ENCODE measurements at regions not wholly inside any gene's neighbourhood (a gene's known extent, or its start where the extent isn't known, plus 50 kb on each side); places are given as distances from the start of the nearest gene placed in this dataset.

DNA sequence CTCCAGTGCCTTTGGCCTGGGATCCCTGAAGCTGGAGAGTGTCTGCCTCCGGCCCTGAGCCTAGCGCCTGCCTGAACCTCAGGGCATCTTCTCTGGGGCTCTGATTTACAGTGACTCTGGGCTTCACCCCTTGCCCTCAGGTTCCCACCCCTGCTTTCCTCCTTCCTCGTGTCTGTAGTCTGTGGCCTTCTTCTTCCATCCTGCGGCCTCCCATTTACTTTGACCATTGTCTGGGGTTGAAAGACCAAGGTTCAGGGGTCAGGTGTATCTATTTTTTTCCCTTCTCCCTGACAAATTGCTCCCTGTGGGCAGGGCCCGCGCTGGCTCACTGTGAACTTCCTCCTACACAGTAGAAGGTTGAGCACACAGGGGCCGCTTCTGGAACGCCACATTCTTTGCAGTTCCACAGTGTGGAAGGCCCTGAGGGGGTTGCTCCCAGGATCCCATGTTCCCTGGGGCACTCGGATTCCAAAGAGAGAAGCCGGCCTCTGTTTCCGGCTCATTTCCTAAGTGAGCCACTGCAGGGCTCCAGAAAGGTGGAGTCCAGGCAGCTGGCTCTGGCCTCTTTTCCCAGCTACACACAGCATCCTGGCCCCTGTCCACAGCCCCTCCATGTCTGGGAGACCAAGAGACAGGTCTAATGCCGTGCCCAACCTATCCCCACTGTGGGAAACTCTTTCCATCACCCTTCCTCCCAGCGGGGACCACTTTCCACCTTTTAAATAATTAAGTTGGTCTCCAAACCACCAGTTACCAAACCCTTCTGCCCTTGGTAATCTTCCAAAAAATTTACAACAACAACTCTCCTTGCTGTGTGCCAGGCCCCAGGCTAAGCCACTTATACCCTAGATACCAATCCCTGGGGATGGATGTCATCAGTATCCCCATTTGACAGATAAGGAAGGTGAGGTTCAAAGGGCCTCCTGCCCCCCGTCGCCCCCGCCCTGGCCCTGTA is 140.3 kb upstream of the IER5L start:
- peaks cover 2 to 5% (median 5%) of the 10 kb centered on the region in 3 donors for H3K27me3 Mint-ChIP-seq (ENCODE audit: low read depth in 3 of 3)
- H3K9me3 Mint-ChIP-seq, result no peaks in the 10 kb centered on the region
- peaks cover 6 to 10% of the 10 kb centered on the region in 2 donors for H3K4me1 Mint-ChIP-seq
- no peak overlapping the region for H3K4me3 Mint-ChIP-seq
- H3K36me3 Mint-ChIP-seq, result no peaks in the 10 kb centered on the region
- DNase-seq, result no peak
- no peak overlapping the region for H3K27ac Mint-ChIP-seq

DNA sequence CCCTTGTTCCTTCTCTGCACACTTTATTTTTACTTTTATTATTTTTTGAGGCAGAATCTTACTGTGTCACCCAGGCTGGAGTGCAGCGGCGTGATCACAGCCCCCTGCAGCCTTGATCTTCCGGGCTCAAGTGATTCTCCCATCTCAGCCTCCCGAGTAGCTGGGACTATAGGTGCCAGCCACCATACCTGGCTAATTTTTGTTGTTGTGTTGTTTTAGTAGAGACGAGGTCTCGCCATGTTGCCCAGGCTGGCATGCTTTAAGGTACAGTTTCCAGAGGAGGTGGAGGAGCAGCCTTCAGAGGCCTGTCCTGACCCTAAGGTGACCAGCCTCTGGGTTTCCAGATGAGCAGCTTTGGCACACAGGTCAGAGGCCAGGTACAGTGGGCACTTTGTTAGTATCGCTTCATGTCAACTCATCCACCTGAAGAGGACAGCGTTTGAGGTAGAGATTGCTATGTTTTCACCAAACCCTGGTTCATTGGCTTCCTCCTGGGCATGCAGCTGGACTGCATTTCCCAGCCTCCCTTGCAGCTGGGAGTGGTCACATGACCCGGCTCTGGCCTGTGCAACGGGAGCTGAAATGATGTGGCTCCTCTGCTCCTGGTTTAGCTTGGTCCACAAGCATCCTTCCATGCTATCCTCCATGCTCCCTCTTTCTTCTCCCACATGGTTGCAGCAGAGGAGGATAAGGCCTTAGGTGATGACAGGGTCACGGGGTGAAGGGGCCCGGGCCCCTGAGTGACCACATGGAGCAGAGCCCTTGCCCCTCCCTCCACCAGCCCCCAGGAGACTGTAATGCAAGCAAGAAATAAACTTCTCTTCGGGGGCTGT is 139.3 kb upstream of the IER5L start:
- no peaks in the 10 kb centered on the region for H3K36me3 Mint-ChIP-seq
- no peaks in the 10 kb centered on the region for H3K9me3 Mint-ChIP-seq
- DNase-seq, result no peak
- peaks cover 6 to 10% of the 10 kb centered on the region in 2 donors for H3K4me1 Mint-ChIP-seq
- no peak overlapping the region for H3K4me3 Mint-ChIP-seq
- no peak overlapping the region for H3K27ac Mint-ChIP-seq
- H3K27me3 Mint-ChIP-seq (ENCODE audit: low read depth in 3 of 3), result peaks cover 2 to 5% (median 5%) of the 10 kb centered on the region in 3 donors

DNA sequence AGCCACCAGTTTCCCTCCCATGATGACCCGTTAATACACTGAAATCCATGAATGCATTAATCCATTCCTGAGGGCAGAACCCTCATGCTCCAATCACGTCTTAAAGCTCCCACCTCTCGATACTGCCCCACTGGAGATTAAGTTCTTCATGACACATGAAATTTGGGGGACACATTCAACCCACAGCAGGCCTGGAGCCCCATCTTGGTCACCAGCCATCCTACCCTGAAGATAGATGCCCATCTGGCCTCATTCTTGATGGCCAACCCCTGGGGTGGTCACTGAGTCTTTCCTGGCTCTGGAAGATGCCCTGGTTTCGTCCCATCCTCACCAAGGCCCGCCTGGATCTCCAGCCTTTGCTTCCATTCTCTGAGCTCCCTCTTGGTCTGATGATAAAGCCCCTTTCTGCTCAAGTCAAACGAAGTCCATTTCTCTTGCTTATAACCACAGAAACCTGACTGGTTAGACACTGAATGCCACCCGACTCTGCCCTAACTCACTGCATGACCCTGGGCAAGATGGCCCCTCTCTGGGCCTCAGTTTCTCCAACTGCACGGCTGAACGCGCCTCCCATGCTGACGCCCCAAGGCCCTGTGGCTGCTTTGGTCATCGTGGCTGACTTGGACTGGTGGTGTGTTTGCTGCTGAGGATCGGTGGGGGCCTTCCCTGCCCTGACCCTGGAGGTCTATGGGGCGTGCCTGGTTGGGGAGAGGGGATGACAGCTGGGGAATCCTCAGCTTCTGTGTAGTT is 138.4 kb upstream of the IER5L start:
- no peak for DNase-seq
- no peaks in the 10 kb centered on the region for H3K36me3 Mint-ChIP-seq
- H3K27ac Mint-ChIP-seq, result no peak overlapping the region
- no peak overlapping the region for H3K4me3 Mint-ChIP-seq
- peaks cover 6 to 10% of the 10 kb centered on the region in 2 donors for H3K4me1 Mint-ChIP-seq
- H3K27me3 Mint-ChIP-seq (ENCODE audit: low read depth in 3 of 3), result peaks cover 2 to 5% (median 5%) of the 10 kb centered on the region in 3 donors
- H3K9me3 Mint-ChIP-seq, result no peaks in the 10 kb centered on the region

DNA sequence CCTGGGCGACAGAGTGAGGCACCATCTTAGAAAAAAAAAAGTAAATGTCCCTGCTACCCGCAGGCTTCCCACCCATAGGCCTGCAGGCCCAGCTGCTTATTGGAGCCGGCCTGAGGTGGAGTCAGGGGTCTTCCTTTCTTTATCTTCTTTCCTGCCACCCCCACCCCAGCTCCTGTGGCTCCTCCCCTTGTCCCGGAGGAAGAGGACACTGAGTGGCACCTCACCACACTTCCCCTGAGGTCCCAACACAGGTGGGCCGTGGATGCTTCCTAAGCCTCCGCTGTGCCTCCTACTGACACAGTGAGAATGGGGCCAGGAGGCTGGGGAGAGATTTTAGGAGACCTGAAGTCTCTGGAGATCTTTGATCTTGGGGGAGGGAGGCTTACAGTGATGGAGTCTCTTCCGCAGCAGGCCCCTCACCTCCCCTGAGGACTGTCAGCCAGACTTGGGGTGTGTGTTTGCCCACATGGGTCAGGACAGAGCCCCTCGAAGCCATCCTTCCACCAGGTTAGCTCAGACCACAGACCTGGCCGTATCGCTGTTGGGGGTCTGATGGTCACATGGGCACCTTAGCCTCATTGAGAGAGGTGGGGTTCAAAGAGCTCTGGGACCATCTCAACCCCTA is 135.4 kb upstream of the IER5L start:
- no peaks in the 10 kb centered on the region for H3K9me3 Mint-ChIP-seq
- H3K4me3 Mint-ChIP-seq, result no peak overlapping the region
- no peaks in the 10 kb centered on the region for H3K4me1 Mint-ChIP-seq
- DNase-seq, result no peak
- H3K27me3 Mint-ChIP-seq (ENCODE audit: low read depth in 3 of 3), result peaks cover 2 to 5% (median 3%) of the 10 kb centered on the region in 3 donors
- no peak overlapping the region for H3K27ac Mint-ChIP-seq
- no peaks in the 10 kb centered on the region for H3K36me3 Mint-ChIP-seq

DNA sequence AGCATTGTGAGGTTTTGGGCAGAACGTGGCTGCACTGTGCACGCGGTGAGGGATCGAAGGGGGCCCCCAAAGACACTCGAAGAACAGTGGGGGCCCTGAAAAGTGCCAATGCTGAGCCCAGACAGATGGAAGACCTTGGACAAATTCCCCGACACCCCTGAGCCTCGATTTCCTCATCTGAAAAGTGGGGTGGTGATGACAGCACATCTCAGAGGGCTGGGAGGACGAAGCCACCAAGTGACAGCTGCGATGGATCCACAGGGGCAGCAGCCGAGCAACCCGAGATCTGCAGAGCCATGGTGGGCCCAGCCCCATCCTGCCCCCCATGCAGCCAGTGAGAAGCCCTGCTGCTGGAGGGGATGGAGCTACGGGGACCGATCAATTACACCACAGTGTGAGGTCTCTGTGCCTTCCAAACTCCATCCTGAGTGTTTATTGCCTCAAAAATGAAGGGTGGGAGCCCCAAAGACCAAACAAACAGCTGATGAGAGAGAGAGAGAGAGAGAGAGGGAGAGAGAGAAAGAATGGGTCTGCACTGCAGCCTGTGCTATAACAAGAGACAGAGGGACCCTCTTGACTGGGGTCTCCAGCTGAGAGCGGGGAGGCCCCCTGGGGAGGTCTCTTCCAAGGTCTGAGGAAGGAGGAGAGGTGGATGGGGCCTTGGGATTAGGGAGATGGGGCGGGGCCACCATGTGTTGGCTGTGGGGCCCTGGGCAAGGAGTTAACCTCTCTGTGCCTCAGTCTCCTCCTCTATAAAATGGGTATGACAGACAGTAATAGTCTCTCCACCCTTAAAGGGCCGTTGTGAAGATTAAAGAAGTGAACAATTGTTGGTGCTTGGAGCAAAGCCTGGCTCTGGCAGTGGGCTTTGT is 134.4 kb upstream of the IER5L start:
- DNase-seq, result no peak
- no peaks in the 10 kb centered on the region for H3K9me3 Mint-ChIP-seq
- H3K4me1 Mint-ChIP-seq, result no peaks in the 10 kb centered on the region
- H3K27me3 Mint-ChIP-seq (ENCODE audit: low read depth in 3 of 3), result peaks cover 0 to 3% (median 2%) of the 10 kb centered on the region in 3 donors
- H3K27ac Mint-ChIP-seq, result no peak overlapping the region
- no peak overlapping the region for H3K4me3 Mint-ChIP-seq
- H3K36me3 Mint-ChIP-seq, result no peaks in the 10 kb centered on the region

DNA sequence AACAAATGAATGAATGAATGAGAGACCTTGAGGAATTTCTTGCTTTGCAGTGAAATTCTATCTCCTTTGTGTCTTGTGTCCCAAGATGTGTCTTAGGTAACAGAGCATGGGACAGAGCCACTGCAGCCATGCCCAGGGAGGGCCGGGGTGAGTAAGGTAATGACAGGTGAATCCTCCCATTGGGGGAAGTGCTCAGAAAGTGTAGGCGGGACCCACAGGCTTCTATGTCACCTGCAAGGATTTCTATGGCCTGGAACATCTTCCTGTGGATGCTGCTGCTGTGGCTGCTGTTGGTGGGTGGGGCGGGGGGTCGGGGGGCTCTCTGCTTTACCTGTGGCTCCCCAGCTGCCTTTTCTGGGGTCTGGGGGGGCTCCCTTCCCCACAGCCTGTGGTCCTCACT is 133.6 kb upstream of the IER5L start:
- no peak overlapping the region for H3K27ac Mint-ChIP-seq
- H3K4me1 Mint-ChIP-seq, result no peaks in the 10 kb centered on the region
- DNase-seq, result no peak
- no peaks in the 10 kb centered on the region for H3K9me3 Mint-ChIP-seq
- H3K36me3 Mint-ChIP-seq, result no peaks in the 10 kb centered on the region
- H3K4me3 Mint-ChIP-seq, result no peak overlapping the region
- peaks cover 2 to 3% (median 2%) of the 10 kb centered on the region in 3 donors for H3K27me3 Mint-ChIP-seq (ENCODE audit: low read depth in 3 of 3)

DNA sequence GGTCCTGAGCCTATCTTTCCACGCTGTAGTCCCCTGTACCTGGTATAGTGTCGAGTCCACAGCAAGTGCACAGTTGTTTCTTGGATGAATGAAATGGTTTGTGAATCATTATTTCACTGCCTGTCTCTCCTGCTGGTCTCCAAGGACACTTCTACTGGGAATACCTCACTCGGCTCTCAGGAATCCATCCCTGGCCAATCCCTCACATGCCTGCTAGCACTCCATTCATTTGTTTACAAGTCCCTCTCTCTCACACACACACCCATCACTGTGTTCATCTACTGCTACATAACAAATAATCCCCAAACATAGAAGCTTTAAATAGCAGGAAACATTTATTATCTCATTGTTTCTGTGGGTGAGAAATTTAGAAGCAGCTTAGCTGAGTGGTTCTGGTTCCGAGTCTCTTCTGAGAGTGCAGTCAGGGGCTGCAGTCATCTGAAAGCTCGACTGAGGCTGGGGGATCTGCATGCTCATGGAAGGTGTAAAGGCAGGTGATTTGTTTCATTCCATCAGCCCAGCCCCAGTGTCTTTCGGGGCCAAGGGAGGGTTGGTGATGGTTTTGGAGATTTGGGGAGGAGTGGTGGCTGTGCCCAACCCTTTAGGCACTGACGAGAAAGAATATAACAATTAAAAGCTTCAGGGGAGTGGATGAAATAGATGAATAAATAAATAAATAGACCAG is 132.7 kb upstream of the IER5L start:
- DNase-seq, result no peak
- Mint-ChIP-seq H3K36me3 (no peaks in the 10 kb centered on the region), H3K4me3 (no peak overlapping the region), H3K4me1 (no peaks in the 10 kb centered on the region), H3K9me3 (no peaks in the 10 kb centered on the region), H3K27me3 (ENCODE audit: low read depth in 3 of 3) (peaks cover 2 to 3% (median 2%) of the 10 kb centered on the region in 3 donors), H3K27ac (no peak overlapping the region)

GRCh38 chr9:129309906-129310305 is 131.8 kb upstream of the IER5L start:
- no peak for DNase-seq
- H3K27me3 Mint-ChIP-seq (ENCODE audit: low read depth in 3 of 3), result peaks cover 2 to 3% (median 2%) of the 10 kb centered on the region in 3 donors
- no peak overlapping the region for H3K27ac Mint-ChIP-seq
- H3K4me1 Mint-ChIP-seq, result no peaks in the 10 kb centered on the region
- H3K9me3 Mint-ChIP-seq, result no peaks in the 10 kb centered on the region
- H3K4me3 Mint-ChIP-seq, result no peak overlapping the region
- no peaks in the 10 kb centered on the region for H3K36me3 Mint-ChIP-seq

DNA sequence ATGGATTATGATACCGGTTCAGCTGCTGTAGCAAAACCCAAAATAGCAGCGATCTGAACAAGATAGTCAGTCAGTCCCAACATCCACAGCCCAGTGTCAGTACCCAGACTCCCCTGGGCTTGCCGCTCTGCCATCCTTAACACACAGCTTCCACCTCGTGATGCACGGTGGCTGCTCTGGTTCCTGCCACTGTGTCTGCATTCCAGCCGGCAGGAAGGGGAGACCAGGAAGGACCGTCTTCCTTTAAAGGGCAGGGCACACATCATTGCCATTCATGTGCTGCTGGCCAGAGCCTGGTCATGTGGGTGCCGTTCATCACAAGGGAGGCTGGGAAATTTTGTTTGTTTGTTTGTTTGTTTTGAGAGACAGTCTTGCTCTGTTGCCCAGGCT is 131.0 kb upstream of the IER5L start:
- no peaks in the 10 kb centered on the region for H3K9me3 Mint-ChIP-seq
- no peaks in the 10 kb centered on the region for H3K36me3 Mint-ChIP-seq
- H3K4me1 Mint-ChIP-seq, result no peaks in the 10 kb centered on the region
- H3K27ac Mint-ChIP-seq, result no peak overlapping the region
- no peak overlapping the region for H3K4me3 Mint-ChIP-seq
- DNase-seq, result no peak
- H3K27me3 Mint-ChIP-seq (ENCODE audit: low read depth in 3 of 3), result peaks cover 2 to 3% (median 2%) of the 10 kb centered on the region in 3 donors

GRCh38 chr9:129307227-129307970 is 129.3 kb upstream of the IER5L start:
- Mint-ChIP-seq H3K9me3 (peaks cover 0 to under 1% (median 0%) of the 10 kb centered on the region in 6 donors), H3K27me3 (ENCODE audit: low read depth in 3 of 3) (peaks cover 2 to 3% (median 2%) of the 10 kb centered on the region in 3 donors), H3K36me3 (peaks cover 0 to 2% (median 0%) of the 10 kb centered on the region in 3 donors), H3K27ac (no peak overlapping the region), H3K4me1 (no peaks in the 10 kb centered on the region), H3K4me3 (no peak overlapping the region)
- no peak for DNase-seq

GRCh38 chr9:129306318-129306973 is 128.4 kb upstream of the IER5L start:
- DNase-seq, result no peak
- H3K27me3 Mint-ChIP-seq (ENCODE audit: low read depth in 3 of 3), result peaks cover 2 to 3% (median 2%) of the 10 kb centered on the region in 3 donors
- peaks cover 0 to 4% (median 0%) of the 10 kb centered on the region in 3 donors for H3K36me3 Mint-ChIP-seq

More at GRCh38 chr9:129306318-129306973, 128.4 kb upstream of the IER5L start:
- Mint-ChIP-seq H3K9me3 (peaks cover 0 to 4% (median 0%) of the 10 kb centered on the region in 6 donors), H3K27ac (no peak overlapping the region), H3K4me3 (no peak overlapping the region), H3K4me1 (no peaks in the 10 kb centered on the region)
